Tibial artery (tissue), 4 donors: ENCODE measurements at regions not wholly inside any gene's neighbourhood (a gene's known extent, or its start where the extent isn't known, plus 50 kb on each side); places are given as distances from the start of the nearest gene placed in this dataset.

Experiments
- DNase-seq, 2 donors: peaks; one replicate each; pipeline ENCODE4 v3.0.0-alpha.2; 2019
- H3K27ac ChIP-seq, 2 donors: fragments of 200-600 bp; sonication (generic) in 1 of 2; 1 replicate in 1 of 2; 2 replicates in 1 of 2; pipeline ENCODE4 v1.5.1; 2018 to 2019; ENCODE audit warnings: mild to moderate bottlenecking in 1 of 2
- H3K27me3 ChIP-seq, 2 donors: fragments of 200-600 bp; sonication (generic) in 1 of 2; one replicate each; pipeline versions ENCODE4 v1.5.1 to v1.6.0; 2016 to 2019
- H3K36me3 ChIP-seq, 3 donors: fragments of 200-600 bp; sonication (generic) in 2 of 3; one replicate each; pipeline ENCODE4 v1.5.1; 2016 to 2019; ENCODE audit warnings: mild to moderate bottlenecking in 2 of 3
- H3K4me1 ChIP-seq, 4 donors: fragments of 200-600 bp; sonication (generic) in 2 of 4; 1 replicate in 3 of 4; 2 replicates in 1 of 4; pipeline ENCODE4 v1.5.1; 2016 to 2019
- H3K4me3 ChIP-seq, 2 donors: fragments of 200-600 bp; sonication (generic) in 1 of 2; 1 replicate in 1 of 2; 2 replicates in 1 of 2; pipeline ENCODE4 v1.5.1; 2018 to 2019; ENCODE audit warnings: mild to moderate bottlenecking in 2 of 2
- H3K9me3 ChIP-seq, 3 donors: fragments of 200-600 bp; sonication (generic) in 1 of 3; one replicate each; pipeline ENCODE4 v1.5.1; 2016 to 2019
- intact Hi-C: fragments of 100-400 bp; cut with DNase I; formaldehyde crosslinking; loops from one replicate; pipeline ENCODE4 v1.15.0; 2023; ENCODE audit warnings: low total_unique reads
- TF ChIP-seq, protein P1 (sequence below), 2 experiments: fragments of 200-600 bp in 1 of 2; fragments of 450-650 bp in 1 of 2; IDR thresholded peaks; one replicate each; pipeline ENCODE4 v1.5.1; 2017 to 2019; ENCODE audit warnings: antibody characterized with exemption in 2 of 2, mild to moderate bottlenecking in 1 of 2, moderate library complexity in 1 of 2

DNA sequence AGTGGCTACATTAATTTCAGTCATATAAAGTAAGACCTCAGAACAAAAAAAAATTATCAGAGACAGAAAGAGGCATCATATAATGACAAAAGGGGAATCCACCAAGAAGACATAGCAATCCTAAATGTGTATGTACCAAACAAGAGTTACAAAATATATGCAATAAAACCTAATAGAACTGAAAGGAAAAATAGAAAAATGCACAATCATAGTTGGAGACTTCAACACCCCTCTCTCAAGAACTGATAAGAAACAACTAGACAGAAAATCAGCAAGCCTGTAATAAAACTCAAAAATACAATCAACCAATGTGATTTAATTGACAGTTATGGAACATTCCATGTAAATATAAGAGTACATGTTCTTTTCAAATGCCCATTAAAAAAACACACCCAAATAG, 61.3 kb upstream of the C16orf82 start:
- intact Hi-C loops: no loop called here
- no peak for DNase-seq
- H3K4me3 ChIP-seq: no peak overlapping the region
- H3K9me3 ChIP-seq: no peaks in the 10 kb centered on the region
- no peaks in the 10 kb centered on the region for H3K4me1 ChIP-seq
- H3K27ac ChIP-seq: no peak overlapping the region
- no peaks in the 10 kb centered on the region for H3K36me3 ChIP-seq
- H3K27me3 ChIP-seq: peaks cover 0 to 3% of the 10 kb centered on the region in 2 donors
- TF ChIP-seq, protein P1, sequence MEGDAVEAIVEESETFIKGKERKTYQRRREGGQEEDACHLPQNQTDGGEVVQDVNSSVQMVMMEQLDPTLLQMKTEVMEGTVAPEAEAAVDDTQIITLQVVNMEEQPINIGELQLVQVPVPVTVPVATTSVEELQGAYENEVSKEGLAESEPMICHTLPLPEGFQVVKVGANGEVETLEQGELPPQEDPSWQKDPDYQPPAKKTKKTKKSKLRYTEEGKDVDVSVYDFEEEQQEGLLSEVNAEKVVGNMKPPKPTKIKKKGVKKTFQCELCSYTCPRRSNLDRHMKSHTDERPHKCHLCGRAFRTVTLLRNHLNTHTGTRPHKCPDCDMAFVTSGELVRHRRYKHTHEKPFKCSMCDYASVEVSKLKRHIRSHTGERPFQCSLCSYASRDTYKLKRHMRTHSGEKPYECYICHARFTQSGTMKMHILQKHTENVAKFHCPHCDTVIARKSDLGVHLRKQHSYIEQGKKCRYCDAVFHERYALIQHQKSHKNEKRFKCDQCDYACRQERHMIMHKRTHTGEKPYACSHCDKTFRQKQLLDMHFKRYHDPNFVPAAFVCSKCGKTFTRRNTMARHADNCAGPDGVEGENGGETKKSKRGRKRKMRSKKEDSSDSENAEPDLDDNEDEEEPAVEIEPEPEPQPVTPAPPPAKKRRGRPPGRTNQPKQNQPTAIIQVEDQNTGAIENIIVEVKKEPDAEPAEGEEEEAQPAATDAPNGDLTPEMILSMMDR (IDR thresholded peaks at IDR 0.05): no peak
